Heart left ventricle (tissue), 13 donors: ENCODE measurements at regions not wholly inside any gene's neighbourhood (a gene's known extent, or its start where the extent isn't known, plus 50 kb on each side); places are given as distances from the start of the nearest gene placed in this dataset.

Experiments used
- CTCF ChIP-seq, 12 donors: fragments of 200-600 bp; sonication (generic) in 4 of 12; IDR thresholded peaks; one replicate each; pipeline versions ENCODE4 v1.5.0 to v1.8.0; 2018 to 2022; ENCODE audit warnings: antibody characterized with exemption in 12 of 12, mild to moderate bottlenecking in 5 of 12
- POLR2A ChIP-seq, 2 donors: fragments of 450-650 bp; IDR thresholded peaks; one replicate each; pipeline ENCODE4 v1.6.1; 2017; ENCODE audit warnings: antibody characterized with exemption in 2 of 2, mild to moderate bottlenecking in 2 of 2, moderate library complexity in 2 of 2
- donor health status: ischemic (EF 13 %, LVEDD 7.1; RV severe dilation, severe dysfunction).
- donor health status: DM: no; HTN: yes; CAD: no.
- donor health status: DM: no; HTN: no; CAD: no.
- donor health status: ischemic (EF 25% LVEDD 6.9; RV normal size, moderate dysfunction).
- donor health status: ischemic (EF 25% LVEDD 5.7; RV mildly dilated, moderate dysfunction).
- donor health status: ischemic (EF 35%, LVEDD 5.7; RV mildly dilated, moderate dysfunction).
- donor health status: nonischemic (EF 11% LVEDD 7.7; RV severe dilation, severe dysfunction).
- donor health status: DM: yes; HTN: yes; CAD: no.
- donor health status: PGD.
- donor health status: ischemic (EF 29% LVEDD 5.4; RV normal size, mild dysfunction).
- donor health status: nonischemic (EF 23%, LVEDD 6.1; RV moderate dilation, normal function).

DNA sequence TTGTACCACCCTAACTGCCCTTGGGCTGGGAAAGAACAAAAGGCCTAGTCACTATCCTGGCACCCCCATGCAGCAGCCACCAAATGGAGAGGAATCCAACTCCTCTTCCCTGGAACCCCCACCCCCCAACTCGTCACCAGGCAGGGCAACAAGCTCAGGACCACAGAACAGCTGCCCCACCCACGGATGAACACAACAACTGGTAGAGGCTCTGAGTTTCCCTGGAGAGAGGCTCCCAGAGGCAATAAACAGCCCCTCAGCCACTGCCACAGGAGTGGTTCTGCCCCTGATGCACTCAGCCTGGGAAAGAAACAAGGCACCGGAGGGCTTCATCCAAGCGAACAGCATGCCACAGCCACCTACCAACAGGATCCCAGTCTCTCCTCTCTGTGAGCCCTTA is 778.4 kb upstream of the FAT3 start:
- no peak for TF ChIP-seq CTCF (IDR thresholded peaks at IDR 0.05)
- TF ChIP-seq POLR2A (IDR thresholded peaks at IDR 0.05), result no peak
